GM23338 (cell line): ENCODE measurements at regions not wholly inside any gene's neighbourhood (a gene's known extent, or its start where the extent isn't known, plus 50 kb on each side); places are given as distances from the start of the nearest gene placed in this dataset.

Source experiments
- ATAC-seq: fragments of 200-7000 bp; cut with Tn5 transposase; 3 replicates; pipeline ENCODE4 v1.9.1; 2020
- DNase-seq: peaks from one replicate; pipeline ENCODE4 v3.0.0-alpha.2; 2015; ENCODE audit warnings: low spot score
- H2AFZ ChIP-seq: fragments of 200-600 bp; sonication (generic); 2 replicates; pipeline ENCODE4 v1.8.0; 2016; ENCODE audit warnings: antibody characterized with exemption, mild to moderate bottlenecking, moderate library complexity
- H3F3A ChIP-seq: fragments of 200-600 bp; sonication (generic); replicated peaks from 2 replicates; pipeline ENCODE4 v1.8.0; 2017; ENCODE audit warnings: antibody characterized with exemption, mixed run types, low read depth
- H3K27ac ChIP-seq: fragments of 200-600 bp; sonication (generic); 2 replicates; pipeline ENCODE4 v1.6.1; 2016; ENCODE audit warnings: low read depth
- H3K27me3 ChIP-seq: fragments of 200-600 bp; sonication (generic); 2 replicates; pipeline ENCODE4 v1.8.0; 2016; ENCODE audit warnings: mild to moderate bottlenecking, mixed run types, moderate library complexity; ENCODE audit not compliant: insufficient read depth
- H3K36me3 ChIP-seq: fragments of 200-600 bp; sonication (generic); 2 replicates; pipeline ENCODE4 v1.8.0; 2016; ENCODE audit warnings: mild to moderate bottlenecking; ENCODE audit not compliant: insufficient read depth
- H3K4me1 ChIP-seq: fragments of 200-600 bp; sonication (generic); 2 replicates; pipeline ENCODE4 v1.8.0; 2016; ENCODE audit warnings: mild to moderate bottlenecking, moderate library complexity; ENCODE audit not compliant: insufficient read depth
- H3K4me2 ChIP-seq: fragments of 200-600 bp; sonication (generic); 2 replicates; pipeline ENCODE4 v1.7.1; 2017; ENCODE audit warnings: mixed run types
- H3K4me3 ChIP-seq: fragments of 200-600 bp; sonication (generic); 2 replicates; pipeline ENCODE4 v1.6.1; 2016; ENCODE audit warnings: mixed run types
- H3K79me2 ChIP-seq: fragments of 200-600 bp; sonication (generic); replicated peaks from 2 replicates; pipeline ENCODE4 v1.8.0; 2017; ENCODE audit warnings: mild to moderate bottlenecking; ENCODE audit not compliant: insufficient read depth
- H3K9me2 ChIP-seq: fragments of 200-600 bp; sonication (generic); 2 replicates; pipeline ENCODE4 v1.8.0; 2017; ENCODE audit not compliant: insufficient read depth
- H4K20me1 ChIP-seq: fragments of 200-600 bp; sonication (generic); replicated peaks from 2 replicates; pipeline ENCODE4 v1.8.0; 2017; ENCODE audit warnings: mild to moderate bottlenecking; ENCODE audit not compliant: insufficient read depth
- H3K27ac Mint-ChIP-seq: 2 replicates; pipeline ENCODE4 v1.8.0; 2020; ENCODE audit warnings: inconsistent platforms, mild to moderate bottlenecking, moderate library complexity, mixed read lengths
- H3K27me3 Mint-ChIP-seq: 3 replicates; pipeline ENCODE4 v1.8.0; 2022; ENCODE audit warnings: low read depth, mild to moderate bottlenecking, moderate library complexity, mixed read lengths, inconsistent platforms; ENCODE audit not compliant: insufficient read depth, poor library complexity
- H3K36me3 Mint-ChIP-seq: 3 replicates; pipeline ENCODE4 v1.8.0; 2021; ENCODE audit warnings: low read depth, mild to moderate bottlenecking, inconsistent platforms, moderate library complexity, mixed read lengths
- H3K4me1 Mint-ChIP-seq: 3 replicates; pipeline ENCODE4 v1.8.0; 2020; ENCODE audit warnings: mild to moderate bottlenecking, inconsistent platforms, mixed read lengths
- H3K4me3 Mint-ChIP-seq: 3 replicates; pipeline ENCODE4 v1.8.0; 2021; ENCODE audit warnings: moderate library complexity, mild to moderate bottlenecking, inconsistent platforms, mixed read lengths
- H3K9me3 Mint-ChIP-seq: 3 replicates; pipeline ENCODE4 v1.8.0; 2020; ENCODE audit warnings: moderate library complexity, mild to moderate bottlenecking, inconsistent platforms, mixed read lengths
- NANOG ChIP-seq: IDR thresholded peaks from 2 replicates; pipeline ENCODE4 v1.6.1; 2016; ENCODE audit warnings: antibody characterized with exemption, borderline replicate concordance
- STAT1 ChIP-seq: IDR thresholded peaks from one replicate; pipeline ENCODE4 v1.6.1; 2016; ENCODE audit warnings: antibody characterized with exemption; ENCODE audit not compliant: unreplicated experiment
- ZNF114 ChIP-seq: fragments of 250-450 bp; sonication (Bioruptor Pico); IDR thresholded peaks from 2 replicates; pipeline ENCODE4 v1.5.0; 2020; ENCODE audit warnings: mild to moderate bottlenecking, moderate library complexity
- TF ChIP-seq, protein P1 (sequence below): fragments of 250-450 bp; sonication (Bioruptor Pico); IDR thresholded peaks from 2 replicates; pipeline ENCODE4 v1.5.0; 2020; ENCODE audit warnings: mild to moderate bottlenecking, moderate library complexity
- TF ChIP-seq, protein P2 (sequence below): IDR thresholded peaks from one replicate; pipeline ENCODE4 v1.6.1; 2018; ENCODE audit warnings: antibody characterized with exemption; ENCODE audit not compliant: unreplicated experiment
- TF ChIP-seq, protein P3 (sequence below): IDR thresholded peaks from 2 replicates; pipeline ENCODE4 v1.6.1; 2016; ENCODE audit warnings: antibody characterized with exemption

DNA sequence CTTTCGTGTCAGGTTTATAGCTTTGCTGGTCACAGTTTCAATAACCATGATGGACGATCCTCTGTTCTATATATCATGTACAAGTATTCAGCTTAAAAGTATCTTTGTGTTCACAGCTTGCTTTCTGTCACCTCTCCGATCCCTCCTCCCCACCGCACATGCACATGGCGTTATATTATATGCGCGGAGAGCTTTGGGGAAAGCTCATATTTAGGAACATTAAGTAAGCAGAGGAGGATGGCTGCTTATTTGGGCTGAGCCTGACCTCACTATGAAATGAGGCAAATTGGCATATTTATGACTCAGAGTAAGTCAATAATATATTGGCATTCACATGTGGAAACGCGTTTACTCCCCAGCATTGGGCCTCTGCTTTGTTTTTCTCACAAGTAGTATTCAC, 360.5 kb downstream of the HLX start:
- no peaks in the 10 kb centered on the region for H3K79me2 ChIP-seq
- Mint-ChIP-seq H3K4me3 (no peak overlapping the region), H3K27me3 (peaks cover 3% of the 10 kb centered on the region), H3K4me1 (peaks cover 2% of the 10 kb centered on the region; the same call in 1 of the 3 replicates), H3K36me3 (no peaks in the 10 kb centered on the region), H3K9me3 (no peaks in the 10 kb centered on the region), H3K27ac (no peak overlapping the region)
- no peaks in the 10 kb centered on the region for H3F3A ChIP-seq
- no peaks in the 10 kb centered on the region for H3K4me1 ChIP-seq
- TF ChIP-seq, protein P1, sequence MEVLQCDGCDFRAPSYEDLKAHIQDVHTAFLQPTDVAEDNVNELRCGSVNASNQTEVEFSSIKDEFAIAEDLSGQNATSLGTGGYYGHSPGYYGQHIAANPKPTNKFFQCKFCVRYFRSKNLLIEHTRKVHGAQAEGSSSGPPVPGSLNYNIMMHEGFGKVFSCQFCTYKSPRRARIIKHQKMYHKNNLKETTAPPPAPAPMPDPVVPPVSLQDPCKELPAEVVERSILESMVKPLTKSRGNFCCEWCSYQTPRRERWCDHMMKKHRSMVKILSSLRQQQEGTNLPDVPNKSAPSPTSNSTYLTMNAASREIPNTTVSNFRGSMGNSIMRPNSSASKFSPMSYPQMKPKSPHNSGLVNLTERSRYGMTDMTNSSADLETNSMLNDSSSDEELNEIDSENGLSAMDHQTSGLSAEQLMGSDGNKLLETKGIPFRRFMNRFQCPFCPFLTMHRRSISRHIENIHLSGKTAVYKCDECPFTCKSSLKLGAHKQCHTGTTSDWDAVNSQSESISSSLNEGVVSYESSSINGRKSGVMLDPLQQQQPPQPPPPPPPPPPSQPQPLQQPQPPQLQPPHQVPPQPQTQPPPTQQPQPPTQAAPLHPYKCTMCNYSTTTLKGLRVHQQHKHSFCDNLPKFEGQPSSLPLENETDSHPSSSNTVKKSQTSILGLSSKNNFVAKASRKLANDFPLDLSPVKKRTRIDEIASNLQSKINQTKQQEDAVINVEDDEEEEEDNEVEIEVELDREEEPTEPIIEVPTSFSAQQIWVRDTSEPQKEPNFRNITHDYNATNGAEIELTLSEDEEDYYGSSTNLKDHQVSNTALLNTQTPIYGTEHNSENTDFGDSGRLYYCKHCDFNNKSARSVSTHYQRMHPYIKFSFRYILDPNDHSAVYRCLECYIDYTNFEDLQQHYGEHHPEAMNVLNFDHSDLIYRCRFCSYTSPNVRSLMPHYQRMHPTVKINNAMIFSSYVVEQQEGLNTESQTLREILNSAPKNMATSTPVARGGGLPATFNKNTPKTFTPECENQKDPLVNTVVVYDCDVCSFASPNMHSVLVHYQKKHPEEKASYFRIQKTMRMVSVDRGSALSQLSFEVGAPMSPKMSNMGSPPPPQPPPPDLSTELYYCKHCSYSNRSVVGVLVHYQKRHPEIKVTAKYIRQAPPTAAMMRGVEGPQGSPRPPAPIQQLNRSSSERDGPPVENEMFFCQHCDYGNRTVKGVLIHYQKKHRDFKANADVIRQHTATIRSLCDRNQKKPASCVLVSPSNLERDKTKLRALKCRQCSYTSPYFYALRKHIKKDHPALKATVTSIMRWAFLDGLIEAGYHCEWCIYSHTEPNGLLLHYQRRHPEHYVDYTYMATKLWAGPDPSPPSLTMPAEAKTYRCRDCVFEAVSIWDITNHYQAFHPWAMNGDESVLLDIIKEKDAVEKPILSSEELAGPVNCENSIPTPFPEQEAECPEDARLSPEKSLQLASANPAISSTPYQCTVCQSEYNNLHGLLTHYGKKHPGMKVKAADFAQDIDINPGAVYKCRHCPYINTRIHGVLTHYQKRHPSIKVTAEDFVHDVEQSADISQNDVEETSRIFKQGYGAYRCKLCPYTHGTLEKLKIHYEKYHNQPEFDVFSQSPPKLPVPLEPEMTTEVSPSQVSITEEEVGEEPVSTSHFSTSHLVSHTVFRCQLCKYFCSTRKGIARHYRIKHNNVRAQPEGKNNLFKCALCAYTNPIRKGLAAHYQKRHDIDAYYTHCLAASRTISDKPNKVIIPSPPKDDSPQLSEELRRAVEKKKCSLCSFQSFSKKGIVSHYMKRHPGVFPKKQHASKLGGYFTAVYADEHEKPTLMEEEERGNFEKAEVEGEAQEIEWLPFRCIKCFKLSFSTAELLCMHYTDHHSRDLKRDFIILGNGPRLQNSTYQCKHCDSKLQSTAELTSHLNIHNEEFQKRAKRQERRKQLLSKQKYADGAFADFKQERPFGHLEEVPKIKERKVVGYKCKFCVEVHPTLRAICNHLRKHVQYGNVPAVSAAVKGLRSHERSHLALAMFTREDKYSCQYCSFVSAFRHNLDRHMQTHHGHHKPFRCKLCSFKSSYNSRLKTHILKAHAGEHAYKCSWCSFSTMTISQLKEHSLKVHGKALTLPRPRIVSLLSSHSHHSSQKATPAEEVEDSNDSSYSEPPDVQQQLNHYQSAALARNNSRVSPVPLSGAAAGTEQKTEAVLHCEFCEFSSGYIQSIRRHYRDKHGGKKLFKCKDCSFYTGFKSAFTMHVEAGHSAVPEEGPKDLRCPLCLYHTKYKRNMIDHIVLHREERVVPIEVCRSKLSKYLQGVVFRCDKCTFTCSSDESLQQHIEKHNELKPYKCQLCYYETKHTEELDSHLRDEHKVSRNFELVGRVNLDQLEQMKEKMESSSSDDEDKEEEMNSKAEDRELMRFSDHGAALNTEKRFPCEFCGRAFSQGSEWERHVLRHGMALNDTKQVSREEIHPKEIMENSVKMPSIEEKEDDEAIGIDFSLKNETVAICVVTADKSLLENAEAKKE = no peak
- TF ChIP-seq STAT1 (no peak), NANOG (no peak), ZNF114 (CRISPR knock-in tag) (no peak)
- TF ChIP-seq, protein P2, sequence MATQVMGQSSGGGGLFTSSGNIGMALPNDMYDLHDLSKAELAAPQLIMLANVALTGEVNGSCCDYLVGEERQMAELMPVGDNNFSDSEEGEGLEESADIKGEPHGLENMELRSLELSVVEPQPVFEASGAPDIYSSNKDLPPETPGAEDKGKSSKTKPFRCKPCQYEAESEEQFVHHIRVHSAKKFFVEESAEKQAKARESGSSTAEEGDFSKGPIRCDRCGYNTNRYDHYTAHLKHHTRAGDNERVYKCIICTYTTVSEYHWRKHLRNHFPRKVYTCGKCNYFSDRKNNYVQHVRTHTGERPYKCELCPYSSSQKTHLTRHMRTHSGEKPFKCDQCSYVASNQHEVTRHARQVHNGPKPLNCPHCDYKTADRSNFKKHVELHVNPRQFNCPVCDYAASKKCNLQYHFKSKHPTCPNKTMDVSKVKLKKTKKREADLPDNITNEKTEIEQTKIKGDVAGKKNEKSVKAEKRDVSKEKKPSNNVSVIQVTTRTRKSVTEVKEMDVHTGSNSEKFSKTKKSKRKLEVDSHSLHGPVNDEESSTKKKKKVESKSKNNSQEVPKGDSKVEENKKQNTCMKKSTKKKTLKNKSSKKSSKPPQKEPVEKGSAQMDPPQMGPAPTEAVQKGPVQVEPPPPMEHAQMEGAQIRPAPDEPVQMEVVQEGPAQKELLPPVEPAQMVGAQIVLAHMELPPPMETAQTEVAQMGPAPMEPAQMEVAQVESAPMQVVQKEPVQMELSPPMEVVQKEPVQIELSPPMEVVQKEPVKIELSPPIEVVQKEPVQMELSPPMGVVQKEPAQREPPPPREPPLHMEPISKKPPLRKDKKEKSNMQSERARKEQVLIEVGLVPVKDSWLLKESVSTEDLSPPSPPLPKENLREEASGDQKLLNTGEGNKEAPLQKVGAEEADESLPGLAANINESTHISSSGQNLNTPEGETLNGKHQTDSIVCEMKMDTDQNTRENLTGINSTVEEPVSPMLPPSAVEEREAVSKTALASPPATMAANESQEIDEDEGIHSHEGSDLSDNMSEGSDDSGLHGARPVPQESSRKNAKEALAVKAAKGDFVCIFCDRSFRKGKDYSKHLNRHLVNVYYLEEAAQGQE = no peak
- TF ChIP-seq, protein P3, sequence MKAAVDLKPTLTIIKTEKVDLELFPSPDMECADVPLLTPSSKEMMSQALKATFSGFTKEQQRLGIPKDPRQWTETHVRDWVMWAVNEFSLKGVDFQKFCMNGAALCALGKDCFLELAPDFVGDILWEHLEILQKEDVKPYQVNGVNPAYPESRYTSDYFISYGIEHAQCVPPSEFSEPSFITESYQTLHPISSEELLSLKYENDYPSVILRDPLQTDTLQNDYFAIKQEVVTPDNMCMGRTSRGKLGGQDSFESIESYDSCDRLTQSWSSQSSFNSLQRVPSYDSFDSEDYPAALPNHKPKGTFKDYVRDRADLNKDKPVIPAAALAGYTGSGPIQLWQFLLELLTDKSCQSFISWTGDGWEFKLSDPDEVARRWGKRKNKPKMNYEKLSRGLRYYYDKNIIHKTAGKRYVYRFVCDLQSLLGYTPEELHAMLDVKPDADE = no peak
- H3K27ac ChIP-seq = no peak overlapping the region
- H2AFZ ChIP-seq = no peak overlapping the region
- no peak overlapping the region for H3K4me3 ChIP-seq
- DNase-seq (no peak), ATAC-seq (no peak)
- H3K4me2 ChIP-seq = no peak overlapping the region
- H3K27me3 ChIP-seq = no peaks in the 10 kb centered on the region
- no peaks in the 10 kb centered on the region for H3K36me3 ChIP-seq
- H3K9me2 ChIP-seq = no peaks in the 10 kb centered on the region
- H4K20me1 ChIP-seq = no peaks in the 10 kb centered on the region
